NCI-H2196 (cell line): ENCODE measurements at regions not wholly inside any gene's neighbourhood (a gene's known extent, or its start where the extent isn't known, plus 50 kb on each side); places are given as distances from the start of the nearest gene placed in this dataset.
"Not testable (repeated sequence)": the region's sequence is repeated elsewhere in the genome, so short reads cannot be mapped to it uniquely, and the experiment has no call there.

ENCODE experiments used
- DNase-seq: peaks from one replicate; lab custom pipeline; 2025; ENCODE audit not compliant: unreplicated experiment; lab: John Stamatoyannopoulos, UW

GRCh38 chr4:97027728-97028410 is 1115.4 kb downstream of the STPG2 start:
- DNase-seq, result no peak

- DNase-seq, result no peak
Measured at GRCh38 chr4:97028785-97029184, 1114.5 kb downstream of the STPG2 start.

GRCh38 chr4:97037411-97038145 is 1105.7 kb downstream of the STPG2 start:
- DNase-seq, result not testable (repeated sequence)

GRCh38 chr4:97038146-97038516 is 1105.1 kb downstream of the STPG2 start:
- no peak for DNase-seq

GRCh38 chr4:97072666-97073065 is 1070.6 kb downstream of the STPG2 start:
- no peak for DNase-seq

GRCh38 chr4:97073194-97073593 is 1070.1 kb downstream of the STPG2 start:
- DNase-seq, result no peak

GRCh38 chr4:97074531-97074930 is 1068.7 kb downstream of the STPG2 start:
- no peak for DNase-seq

GRCh38 chr4:97081951-97082350 is 1061.3 kb downstream of the STPG2 start:
- DNase-seq, result no peak

GRCh38 chr4:97097036-97097435 is 1046.2 kb downstream of the STPG2 start:
- not testable (repeated sequence) for DNase-seq

- DNase-seq, result not testable (repeated sequence)
Measured at GRCh38 chr4:97101171-97101570, 1042.1 kb downstream of the STPG2 start.

GRCh38 chr4:97103252-97103651 is 1040.0 kb downstream of the STPG2 start:
- DNase-seq, result no peak

GRCh38 chr4:97104006-97104405 is 1039.3 kb downstream of the STPG2 start:
- no peak for DNase-seq

- no peak for DNase-seq
Measured at GRCh38 chr4:97104666-97105065, 1038.6 kb downstream of the STPG2 start.

- DNase-seq, result no peak
Measured at GRCh38 chr4:97105347-97106099, 1037.8 kb downstream of the STPG2 start.

- no peak for DNase-seq
Measured at GRCh38 chr4:97106161-97106560, 1037.1 kb downstream of the STPG2 start.

GRCh38 chr4:97110506-97110905 is 1032.8 kb downstream of the STPG2 start:
- DNase-seq, result no peak

GRCh38 chr4:97116511-97116910 is 1026.8 kb downstream of the STPG2 start:
- DNase-seq, result no peak

GRCh38 chr4:97121493-97121892 is 1021.8 kb downstream of the STPG2 start:
- no peak for DNase-seq

GRCh38 chr4:97123573-97123972 is 1019.7 kb downstream of the STPG2 start:
- no peak for DNase-seq

- DNase-seq, result no peak
Measured at GRCh38 chr4:97132435-97132834, 1010.8 kb downstream of the STPG2 start.

- DNase-seq, result no peak
Measured at GRCh38 chr4:97134456-97134855, 1008.8 kb downstream of the STPG2 start.

GRCh38 chr4:97139791-97140190 is 1003.5 kb downstream of the STPG2 start:
- no peak for DNase-seq
